WTC11 (cell line): ENCODE measurements at regions not wholly inside any gene's neighbourhood (a gene's known extent, or its start where the extent isn't known, plus 50 kb on each side); places are given as distances from the start of the nearest gene placed in this dataset.

Experiments
- ATAC-seq: fragments of 200-7000 bp; cut with Tn5 transposase; 2 replicates; pipeline ENCODE4 v1.10.0; 2021; ENCODE audit warnings: mild to moderate bottlenecking, moderate library complexity
- CTCF ChIA-PET: fragments of 300-600 bp; sonication (Branson Sonifier 250); formaldehyde crosslinking; loops from one replicate; lab custom pipeline; 2021; ENCODE audit warnings: antibody characterized with exemption; lab: Charles Lee
- POLR2A ChIA-PET: fragments of 350-600 bp; sonication (Branson Sonifier 250); formaldehyde crosslinking; loops from one replicate; lab custom pipeline; 2021; ENCODE audit warnings: antibody characterized with exemption; lab: Charles Lee
- DNase-seq: peaks from one replicate; pipeline ENCODE4 v3.0.0; 2021; ENCODE audit warnings: low spot score
- H3K27ac Mint-ChIP-seq: 2 replicates; pipeline ENCODE4 v1.8.0; 2021; ENCODE audit warnings: mixed read lengths
- H3K27me3 Mint-ChIP-seq: 2 replicates; pipeline ENCODE4 v1.8.0; 2021; ENCODE audit warnings: low read depth, mild to moderate bottlenecking, moderate library complexity, mixed read lengths
- H3K36me3 Mint-ChIP-seq: 2 replicates; pipeline ENCODE4 v1.8.0; 2021; ENCODE audit warnings: mixed read lengths
- H3K4me1 Mint-ChIP-seq: 2 replicates; pipeline ENCODE4 v1.8.0; 2022; ENCODE audit warnings: mixed read lengths
- H3K4me3 Mint-ChIP-seq: 2 replicates; pipeline ENCODE4 v1.8.0; 2021; ENCODE audit warnings: mild to moderate bottlenecking, moderate library complexity, mixed read lengths
- H3K9me3 Mint-ChIP-seq: 2 replicates; pipeline ENCODE4 v1.8.0; 2021; ENCODE audit warnings: mixed read lengths
- NR2C2 ChIP-seq: sonication (generic); formaldehyde crosslinking; IDR thresholded peaks from 2 replicates; pipeline ENCODE4 v1.8.0; 2022; ENCODE audit warnings: mild to moderate bottlenecking, missing genetic modification reagents
- RELA ChIP-seq: sonication (generic); formaldehyde crosslinking; IDR thresholded peaks from 2 replicates; pipeline ENCODE4 v1.8.1; 2022; ENCODE audit warnings: missing genetic modification reagents, mild to moderate bottlenecking, borderline replicate concordance
- TCF7 ChIP-seq: sonication (generic); formaldehyde crosslinking; IDR thresholded peaks from 2 replicates; pipeline ENCODE4 v1.8.0; 2022; ENCODE audit warnings: mild to moderate bottlenecking, low read depth, missing genetic modification reagents, moderate library complexity
- TF ChIP-seq, protein P1 (sequence below): sonication (generic); formaldehyde crosslinking; IDR thresholded peaks from 2 replicates; pipeline ENCODE4 v1.8.0; 2022; ENCODE audit warnings: mild to moderate bottlenecking, missing genetic modification reagents
- TF ChIP-seq, protein P2 (sequence below): sonication (generic); formaldehyde crosslinking; IDR thresholded peaks from 2 replicates; pipeline ENCODE4 v1.8.1; 2023; ENCODE audit warnings: mild to moderate bottlenecking, missing genetic modification reagents, moderate library complexity
- TF ChIP-seq, protein P3 (sequence below): fragments of 250-450 bp; sonication (Bioruptor Pico); IDR thresholded peaks from 2 replicates; pipeline ENCODE4 v2.1.2; 2022; ENCODE audit warnings: mild to moderate bottlenecking, moderate library complexity
- TF ChIP-seq, protein P4 (sequence below): sonication (generic); formaldehyde crosslinking; IDR thresholded peaks from 2 replicates; pipeline ENCODE4 v1.8.1; 2023; ENCODE audit warnings: mild to moderate bottlenecking, missing genetic modification reagents
- TF ChIP-seq, protein P5 (sequence below): sonication (generic); formaldehyde crosslinking; IDR thresholded peaks from 2 replicates; pipeline ENCODE4 v1.8.0; 2022; ENCODE audit warnings: mild to moderate bottlenecking, missing genetic modification reagents
- TF ChIP-seq, protein P6 (sequence below): fragments of 250-450 bp; sonication (Bioruptor Pico); IDR thresholded peaks from 2 replicates; pipeline ENCODE4 v1.8.0; 2021; ENCODE audit warnings: mild to moderate bottlenecking
- TF ChIP-seq, protein P7 (sequence below): fragments of 250-450 bp; sonication (Bioruptor Pico); IDR thresholded peaks from 2 replicates; pipeline ENCODE4 v1.9.0; 2021; ENCODE audit warnings: mild to moderate bottlenecking
- TF ChIP-seq, protein P8 (sequence below): sonication (generic); formaldehyde crosslinking; IDR thresholded peaks from 2 replicates; pipeline ENCODE4 v1.8.0; 2023; ENCODE audit warnings: mild to moderate bottlenecking, missing genetic modification reagents

DNA sequence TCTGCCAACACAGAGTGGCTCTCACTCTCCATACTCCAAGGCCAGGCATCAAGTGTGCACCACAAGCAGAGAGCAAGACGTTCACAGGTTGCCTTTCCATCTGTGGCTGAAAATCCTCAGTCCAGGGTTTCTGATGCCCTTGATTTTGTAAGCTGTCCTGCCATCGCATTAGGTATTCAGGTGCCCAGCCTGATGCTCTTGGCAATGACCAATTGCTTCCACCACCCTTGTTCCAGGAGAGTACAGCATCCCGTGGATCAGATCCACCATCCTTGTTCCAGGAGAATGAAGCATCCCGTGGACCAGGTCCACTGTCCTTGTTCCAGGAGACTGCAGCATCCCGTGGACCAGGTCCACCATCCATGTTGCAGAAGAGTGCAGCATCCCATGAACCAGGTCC lies 133.4 kb upstream of the GPC1 start:
- no peak for DNase-seq

More for the DNA sequence above, 133.4 kb upstream of the GPC1 start:
- H3K27me3 Mint-ChIP-seq: no peaks in the 10 kb centered on the region
- TF ChIP-seq, protein P1, sequence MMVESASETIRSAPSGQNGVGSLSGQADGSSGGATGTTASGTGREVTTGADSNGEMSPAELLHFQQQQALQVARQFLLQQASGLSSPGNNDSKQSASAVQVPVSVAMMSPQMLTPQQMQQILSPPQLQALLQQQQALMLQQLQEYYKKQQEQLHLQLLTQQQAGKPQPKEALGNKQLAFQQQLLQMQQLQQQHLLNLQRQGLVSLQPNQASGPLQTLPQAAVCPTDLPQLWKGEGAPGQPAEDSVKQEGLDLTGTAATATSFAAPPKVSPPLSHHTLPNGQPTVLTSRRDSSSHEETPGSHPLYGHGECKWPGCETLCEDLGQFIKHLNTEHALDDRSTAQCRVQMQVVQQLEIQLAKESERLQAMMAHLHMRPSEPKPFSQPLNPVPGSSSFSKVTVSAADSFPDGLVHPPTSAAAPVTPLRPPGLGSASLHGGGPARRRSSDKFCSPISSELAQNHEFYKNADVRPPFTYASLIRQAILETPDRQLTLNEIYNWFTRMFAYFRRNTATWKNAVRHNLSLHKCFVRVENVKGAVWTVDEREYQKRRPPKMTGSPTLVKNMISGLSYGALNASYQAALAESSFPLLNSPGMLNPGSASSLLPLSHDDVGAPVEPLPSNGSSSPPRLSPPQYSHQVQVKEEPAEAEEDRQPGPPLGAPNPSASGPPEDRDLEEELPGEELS (CRISPR knock-in tag): no peak
- TF ChIP-seq NR2C2 (CRISPR knock-in tag) (no peak), RELA (no peak), TCF7 (CRISPR knock-in tag) (no peak)
- TF ChIP-seq, protein P2, sequence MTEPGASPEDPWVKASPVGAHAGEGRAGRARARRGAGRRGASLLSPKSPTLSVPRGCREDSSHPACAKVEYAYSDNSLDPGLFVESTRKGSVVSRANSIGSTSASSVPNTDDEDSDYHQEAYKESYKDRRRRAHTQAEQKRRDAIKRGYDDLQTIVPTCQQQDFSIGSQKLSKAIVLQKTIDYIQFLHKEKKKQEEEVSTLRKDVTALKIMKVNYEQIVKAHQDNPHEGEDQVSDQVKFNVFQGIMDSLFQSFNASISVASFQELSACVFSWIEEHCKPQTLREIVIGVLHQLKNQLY (CRISPR knock-in tag): no peak
- TF ChIP-seq, protein P3, sequence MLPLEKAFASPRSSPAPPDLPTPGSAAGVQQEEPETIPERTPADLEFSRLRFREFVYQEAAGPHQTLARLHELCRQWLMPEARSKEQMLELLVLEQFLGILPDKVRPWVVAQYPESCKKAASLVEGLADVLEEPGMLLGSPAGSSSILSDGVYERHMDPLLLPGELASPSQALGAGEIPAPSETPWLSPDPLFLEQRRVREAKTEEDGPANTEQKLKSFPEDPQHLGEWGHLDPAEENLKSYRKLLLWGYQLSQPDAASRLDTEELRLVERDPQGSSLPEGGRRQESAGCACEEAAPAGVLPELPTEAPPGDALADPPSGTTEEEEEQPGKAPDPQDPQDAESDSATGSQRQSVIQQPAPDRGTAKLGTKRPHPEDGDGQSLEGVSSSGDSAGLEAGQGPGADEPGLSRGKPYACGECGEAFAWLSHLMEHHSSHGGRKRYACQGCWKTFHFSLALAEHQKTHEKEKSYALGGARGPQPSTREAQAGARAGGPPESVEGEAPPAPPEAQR (CRISPR knock-in tag): no peak
- TF ChIP-seq, protein P4, sequence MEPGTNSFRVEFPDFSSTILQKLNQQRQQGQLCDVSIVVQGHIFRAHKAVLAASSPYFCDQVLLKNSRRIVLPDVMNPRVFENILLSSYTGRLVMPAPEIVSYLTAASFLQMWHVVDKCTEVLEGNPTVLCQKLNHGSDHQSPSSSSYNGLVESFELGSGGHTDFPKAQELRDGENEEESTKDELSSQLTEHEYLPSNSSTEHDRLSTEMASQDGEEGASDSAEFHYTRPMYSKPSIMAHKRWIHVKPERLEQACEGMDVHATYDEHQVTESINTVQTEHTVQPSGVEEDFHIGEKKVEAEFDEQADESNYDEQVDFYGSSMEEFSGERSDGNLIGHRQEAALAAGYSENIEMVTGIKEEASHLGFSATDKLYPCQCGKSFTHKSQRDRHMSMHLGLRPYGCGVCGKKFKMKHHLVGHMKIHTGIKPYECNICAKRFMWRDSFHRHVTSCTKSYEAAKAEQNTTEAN (CRISPR knock-in tag): no peak
- TF ChIP-seq, protein P5, sequence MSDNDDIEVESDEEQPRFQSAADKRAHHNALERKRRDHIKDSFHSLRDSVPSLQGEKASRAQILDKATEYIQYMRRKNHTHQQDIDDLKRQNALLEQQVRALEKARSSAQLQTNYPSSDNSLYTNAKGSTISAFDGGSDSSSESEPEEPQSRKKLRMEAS (CRISPR knock-in tag): no peak
- TF ChIP-seq, protein P6, sequence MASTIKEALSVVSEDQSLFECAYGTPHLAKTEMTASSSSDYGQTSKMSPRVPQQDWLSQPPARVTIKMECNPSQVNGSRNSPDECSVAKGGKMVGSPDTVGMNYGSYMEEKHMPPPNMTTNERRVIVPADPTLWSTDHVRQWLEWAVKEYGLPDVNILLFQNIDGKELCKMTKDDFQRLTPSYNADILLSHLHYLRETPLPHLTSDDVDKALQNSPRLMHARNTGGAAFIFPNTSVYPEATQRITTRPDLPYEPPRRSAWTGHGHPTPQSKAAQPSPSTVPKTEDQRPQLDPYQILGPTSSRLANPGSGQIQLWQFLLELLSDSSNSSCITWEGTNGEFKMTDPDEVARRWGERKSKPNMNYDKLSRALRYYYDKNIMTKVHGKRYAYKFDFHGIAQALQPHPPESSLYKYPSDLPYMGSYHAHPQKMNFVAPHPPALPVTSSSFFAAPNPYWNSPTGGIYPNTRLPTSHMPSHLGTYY (CRISPR knock-in tag): no peak
- TF ChIP-seq, protein P7, sequence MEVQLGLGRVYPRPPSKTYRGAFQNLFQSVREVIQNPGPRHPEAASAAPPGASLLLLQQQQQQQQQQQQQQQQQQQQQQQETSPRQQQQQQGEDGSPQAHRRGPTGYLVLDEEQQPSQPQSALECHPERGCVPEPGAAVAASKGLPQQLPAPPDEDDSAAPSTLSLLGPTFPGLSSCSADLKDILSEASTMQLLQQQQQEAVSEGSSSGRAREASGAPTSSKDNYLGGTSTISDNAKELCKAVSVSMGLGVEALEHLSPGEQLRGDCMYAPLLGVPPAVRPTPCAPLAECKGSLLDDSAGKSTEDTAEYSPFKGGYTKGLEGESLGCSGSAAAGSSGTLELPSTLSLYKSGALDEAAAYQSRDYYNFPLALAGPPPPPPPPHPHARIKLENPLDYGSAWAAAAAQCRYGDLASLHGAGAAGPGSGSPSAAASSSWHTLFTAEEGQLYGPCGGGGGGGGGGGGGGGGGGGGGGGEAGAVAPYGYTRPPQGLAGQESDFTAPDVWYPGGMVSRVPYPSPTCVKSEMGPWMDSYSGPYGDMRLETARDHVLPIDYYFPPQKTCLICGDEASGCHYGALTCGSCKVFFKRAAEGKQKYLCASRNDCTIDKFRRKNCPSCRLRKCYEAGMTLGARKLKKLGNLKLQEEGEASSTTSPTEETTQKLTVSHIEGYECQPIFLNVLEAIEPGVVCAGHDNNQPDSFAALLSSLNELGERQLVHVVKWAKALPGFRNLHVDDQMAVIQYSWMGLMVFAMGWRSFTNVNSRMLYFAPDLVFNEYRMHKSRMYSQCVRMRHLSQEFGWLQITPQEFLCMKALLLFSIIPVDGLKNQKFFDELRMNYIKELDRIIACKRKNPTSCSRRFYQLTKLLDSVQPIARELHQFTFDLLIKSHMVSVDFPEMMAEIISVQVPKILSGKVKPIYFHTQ (CRISPR knock-in tag): no peak
- TF ChIP-seq, protein P8, sequence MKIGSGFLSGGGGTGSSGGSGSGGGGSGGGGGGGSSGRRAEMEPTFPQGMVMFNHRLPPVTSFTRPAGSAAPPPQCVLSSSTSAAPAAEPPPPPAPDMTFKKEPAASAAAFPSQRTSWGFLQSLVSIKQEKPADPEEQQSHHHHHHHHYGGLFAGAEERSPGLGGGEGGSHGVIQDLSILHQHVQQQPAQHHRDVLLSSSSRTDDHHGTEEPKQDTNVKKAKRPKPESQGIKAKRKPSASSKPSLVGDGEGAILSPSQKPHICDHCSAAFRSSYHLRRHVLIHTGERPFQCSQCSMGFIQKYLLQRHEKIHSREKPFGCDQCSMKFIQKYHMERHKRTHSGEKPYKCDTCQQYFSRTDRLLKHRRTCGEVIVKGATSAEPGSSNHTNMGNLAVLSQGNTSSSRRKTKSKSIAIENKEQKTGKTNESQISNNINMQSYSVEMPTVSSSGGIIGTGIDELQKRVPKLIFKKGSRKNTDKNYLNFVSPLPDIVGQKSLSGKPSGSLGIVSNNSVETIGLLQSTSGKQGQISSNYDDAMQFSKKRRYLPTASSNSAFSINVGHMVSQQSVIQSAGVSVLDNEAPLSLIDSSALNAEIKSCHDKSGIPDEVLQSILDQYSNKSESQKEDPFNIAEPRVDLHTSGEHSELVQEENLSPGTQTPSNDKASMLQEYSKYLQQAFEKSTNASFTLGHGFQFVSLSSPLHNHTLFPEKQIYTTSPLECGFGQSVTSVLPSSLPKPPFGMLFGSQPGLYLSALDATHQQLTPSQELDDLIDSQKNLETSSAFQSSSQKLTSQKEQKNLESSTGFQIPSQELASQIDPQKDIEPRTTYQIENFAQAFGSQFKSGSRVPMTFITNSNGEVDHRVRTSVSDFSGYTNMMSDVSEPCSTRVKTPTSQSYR: no peak
- ATAC-seq: no peak
- peaks cover 4% of the 10 kb centered on the region for H3K4me1 Mint-ChIP-seq
- H3K27ac Mint-ChIP-seq: no peak overlapping the region
- no peaks in the 10 kb centered on the region for H3K9me3 Mint-ChIP-seq
- ChIA-PET POLR2A (no interaction called here), CTCF (no interaction called here)
- H3K36me3 Mint-ChIP-seq: no peaks in the 10 kb centered on the region
- no peak overlapping the region for H3K4me3 Mint-ChIP-seq
